Fibroblast of pulmonary artery (primary cell): ENCODE measurements at regions not wholly inside any gene's neighbourhood (a gene's known extent, or its start where the extent isn't known, plus 50 kb on each side); places are given as distances from the start of the nearest gene placed in this dataset.
A peak's percentile ranks its signal among the peaks of the same experiment; 100 is the strongest.

ENCODE experiments used
- DNase-seq: peaks from one replicate; pipeline ENCODE4 v3.0.0-alpha.2; 2010; ENCODE audit warnings: low read depth
- H3K4me3 ChIP-seq: replicated peaks from 2 replicates; pipeline ENCODE4 v1.5.1; 2011; ENCODE audit warnings: low read depth, mild to moderate bottlenecking, control low read depth, low read length, moderate library complexity
- CTCF ChIP-seq: IDR thresholded peaks from 2 replicates; pipeline ENCODE4 v1.5.1; 2011; ENCODE audit warnings: mild to moderate bottlenecking, control low read depth, low read length, inconsistent platforms; ENCODE audit errors: missing control alignments

DNA sequence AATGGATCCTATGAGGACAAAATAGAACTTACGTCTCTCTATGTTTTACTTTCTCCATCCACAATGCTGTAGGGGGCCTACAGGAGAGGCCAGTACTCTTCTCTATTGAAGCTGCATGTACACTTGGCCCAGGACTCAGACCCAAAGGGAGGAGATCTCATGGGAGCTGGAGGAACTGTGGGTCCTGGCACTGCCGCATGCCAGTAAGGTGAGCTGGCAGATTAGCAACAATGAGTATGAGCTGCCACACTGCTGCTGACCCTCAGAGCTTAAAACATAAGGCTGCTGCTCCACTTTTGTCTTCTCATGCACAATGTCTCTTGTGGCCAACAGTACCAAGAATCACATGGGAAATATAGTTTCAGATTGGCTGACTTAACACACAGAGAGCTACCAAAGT, 57.8 kb upstream of the TBC1D5 start:
- DNase-seq: peak; percentile 20
- TF ChIP-seq CTCF: no peak

DNA sequence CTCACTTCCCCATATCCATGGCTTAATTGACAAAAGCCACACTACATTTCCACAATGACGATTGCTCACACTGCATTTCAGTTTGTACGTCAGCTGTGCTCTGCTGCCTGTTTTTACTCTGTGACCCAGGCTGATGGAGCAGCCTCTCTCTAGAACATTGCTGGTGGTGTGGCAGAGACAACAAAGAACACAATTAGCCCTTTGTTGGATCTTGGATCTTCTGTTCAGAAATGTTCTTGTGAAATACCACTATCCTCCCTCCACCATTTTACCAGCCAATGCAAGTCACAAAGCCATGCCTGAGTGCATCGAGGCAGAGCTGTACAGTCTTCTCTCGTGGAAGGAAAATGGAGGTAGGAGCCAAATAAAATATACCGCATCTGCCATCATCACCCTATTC, 56.9 kb upstream of the TBC1D5 start:
- DNase-seq: no peak
- TF ChIP-seq CTCF: no peak
- no peak overlapping the region for H3K4me3 ChIP-seq

More for the DNA sequence above, 57.8 kb upstream of the TBC1D5 start:
- no peak overlapping the region for H3K4me3 ChIP-seq

- TF ChIP-seq CTCF: no peak
- no peak for DNase-seq
- no peak overlapping the region for H3K4me3 ChIP-seq
Measured at GRCh38 chr3:17798000-17798399, 55.6 kb upstream of the TBC1D5 start.

GRCh38 chr3:17795711-17796110, 53.3 kb upstream of the TBC1D5 start:
- peak; percentile 13 for DNase-seq
- H3K4me3 ChIP-seq: no peak overlapping the region
- TF ChIP-seq CTCF: no peak

DNA sequence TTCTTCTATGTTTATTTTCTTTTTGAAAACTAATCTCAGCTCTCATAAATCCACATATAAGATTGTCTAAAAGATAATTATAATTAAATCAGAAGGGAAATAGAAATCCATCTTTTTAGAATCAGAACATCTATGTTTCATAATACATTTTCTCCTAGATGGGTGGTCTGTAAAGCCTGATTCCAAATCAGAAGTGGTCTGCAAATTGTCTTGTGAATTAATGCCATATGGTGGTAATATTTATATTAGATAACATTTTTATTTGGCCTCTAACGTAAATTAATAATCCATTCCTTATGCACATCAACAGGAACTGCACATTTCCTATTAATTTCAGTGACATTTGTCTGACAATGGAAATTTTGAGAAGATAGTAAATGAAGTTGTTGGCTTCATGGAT, 52.8 kb upstream of the TBC1D5 start:
- no peak for DNase-seq

GRCh38 chr3:17793542-17794195, 51.2 kb upstream of the TBC1D5 start:
- TF ChIP-seq CTCF: no peak
- DNase-seq: no peak
- H3K4me3 ChIP-seq: no peak overlapping the region

More for the DNA sequence above, 52.8 kb upstream of the TBC1D5 start:
- no peak overlapping the region for H3K4me3 ChIP-seq
- no peak for TF ChIP-seq CTCF
